OCI-LY1 (cell line): ENCODE measurements at regions not wholly inside any gene's neighbourhood (a gene's known extent, or its start where the extent isn't known, plus 50 kb on each side); places are given as distances from the start of the nearest gene placed in this dataset.

Experiments used
- H2AFZ ChIP-seq: fragments of 200-600 bp; sonication (generic), shearing (Covaris generic); 2 replicates; pipeline ENCODE4 v1.6.0; 2014; ENCODE audit warnings: antibody characterized with exemption, mild to moderate bottlenecking, low read length
- H3F3A ChIP-seq: fragments of 200-600 bp; sonication (generic), shearing (Covaris generic); 2 replicates; pipeline ENCODE4 v1.6.0; 2014; ENCODE audit warnings: mild to moderate bottlenecking, antibody characterized with exemption, low read length, moderate library complexity; ENCODE audit not compliant: insufficient read depth
- H3K27ac ChIP-seq: fragments of 200-600 bp; sonication (generic); 2 replicates; pipeline ENCODE4 v1.5.1; 2014; ENCODE audit warnings: low read length, mixed run types, mild to moderate bottlenecking, low read depth; ENCODE audit not compliant: poor library complexity, severe bottlenecking
- H3K27me3 ChIP-seq: fragments of 200-600 bp; sonication (generic); 2 replicates; pipeline ENCODE4 v1.6.0; 2014; ENCODE audit warnings: antibody characterized with exemption, mild to moderate bottlenecking, low read length, moderate library complexity; ENCODE audit not compliant: insufficient read depth
- H3K36me3 ChIP-seq: fragments of 200-600 bp; sonication (generic); 2 replicates; pipeline ENCODE4 v1.6.1; 2014; ENCODE audit warnings: mild to moderate bottlenecking, antibody characterized with exemption, low read length, moderate library complexity, mixed read lengths; ENCODE audit not compliant: insufficient read depth
- H3K4me1 ChIP-seq: fragments of 200-600 bp; sonication (generic); 2 replicates; pipeline ENCODE4 v1.5.1; 2014; ENCODE audit warnings: mild to moderate bottlenecking, low read length, moderate library complexity; ENCODE audit not compliant: insufficient read depth, severe bottlenecking
- H3K4me2 ChIP-seq: fragments of 200-600 bp; sonication (generic), shearing (Covaris generic); 2 replicates; pipeline ENCODE4 v1.6.1; 2014; ENCODE audit warnings: low read length
- H3K4me3 ChIP-seq: fragments of 200-600 bp; sonication (generic); 2 replicates; pipeline ENCODE4 v1.5.1; 2014; ENCODE audit warnings: low read length, low read depth, mild to moderate bottlenecking, mixed read lengths; ENCODE audit not compliant: poor library complexity, severe bottlenecking
- H3K79me2 ChIP-seq: fragments of 200-600 bp; shearing (Covaris generic); 2 replicates; pipeline ENCODE4 v1.6.1; 2016; ENCODE audit warnings: mixed run types, low read length, mixed read lengths; ENCODE audit not compliant: insufficient read depth
- H3K9ac ChIP-seq: fragments of 200-600 bp; sonication (generic), shearing (Covaris generic); 2 replicates; pipeline ENCODE4 v1.6.1; 2014; ENCODE audit warnings: mild to moderate bottlenecking, low read length, mixed read lengths
- H3K9me2 ChIP-seq: fragments of 200-600 bp; sonication (generic), shearing (Covaris generic); 2 replicates; pipeline ENCODE4 v1.6.1; 2014; ENCODE audit warnings: low read depth, mild to moderate bottlenecking, low read length, mixed read lengths
- H3K9me3 ChIP-seq: fragments of 200-600 bp; shearing (Covaris generic); 2 replicates; pipeline ENCODE4 v1.6.1; 2014; ENCODE audit warnings: low read length, mixed read lengths
- H4K20me1 ChIP-seq: fragments of 200-600 bp; sonication (generic), shearing (Covaris generic); 2 replicates; pipeline ENCODE4 v1.6.0; 2016; ENCODE audit warnings: mild to moderate bottlenecking, low read length; ENCODE audit not compliant: insufficient read depth
- CTCF ChIP-seq: fragments of 200-600 bp; sonication (generic), shearing (Covaris generic); IDR thresholded peaks from 2 replicates; pipeline ENCODE4 v1.5.1; 2017; ENCODE audit warnings: mild to moderate bottlenecking, antibody characterized with exemption, low read length, moderate library complexity, mixed read lengths
- EZH2 ChIP-seq: fragments of 200-600 bp; sonication (generic), shearing (Covaris generic); IDR thresholded peaks from 2 replicates; pipeline ENCODE4 v1.8.0; 2017; ENCODE audit warnings: borderline replicate concordance, mixed run types, mild to moderate bottlenecking, antibody characterized with exemption, low read length, moderate library complexity, mixed read lengths

GRCh38 chr9:87259543-87260518 is 237.8 kb upstream of the DAPK1 start:
- Histone ChIP-seq H3K36me3 (no peaks in the 10 kb centered on the region), H4K20me1 (no peaks in the 10 kb centered on the region), H3K27me3 (no peaks in the 10 kb centered on the region; the same call in 1 of the 2 replicates), H3K4me1 (no peaks in the 10 kb centered on the region), H3K4me3 (no peak overlapping the region), H3K9me3 (no peaks in the 10 kb centered on the region), H3F3A (no peaks in the 10 kb centered on the region), H2AFZ (no peak overlapping the region), H3K4me2 (no peak overlapping the region), H3K9ac (no peak overlapping the region), H3K9me2 (no peaks in the 10 kb centered on the region), H3K27ac (no peak overlapping the region), H3K79me2 (no peaks in the 10 kb centered on the region)
- no peak for TF ChIP-seq CTCF

GRCh38 chr9:87263291-87263690 is 234.4 kb upstream of the DAPK1 start:
- H3K9ac ChIP-seq = no peak overlapping the region
- no peaks in the 10 kb centered on the region for H3F3A ChIP-seq
- H3K4me1 ChIP-seq = no peaks in the 10 kb centered on the region
- H3K9me3 ChIP-seq = no peaks in the 10 kb centered on the region
- TF ChIP-seq EZH2 = no peak
- no peak for TF ChIP-seq CTCF
- no peak overlapping the region for H3K27ac ChIP-seq
- H3K79me2 ChIP-seq = no peaks in the 10 kb centered on the region
- H3K4me2 ChIP-seq = no peak overlapping the region
- no peaks in the 10 kb centered on the region for H4K20me1 ChIP-seq
- no peak overlapping the region for H2AFZ ChIP-seq
- H3K4me3 ChIP-seq = no peak overlapping the region
- no peaks in the 10 kb centered on the region for H3K9me2 ChIP-seq
- no peaks in the 10 kb centered on the region for H3K36me3 ChIP-seq
- H3K27me3 ChIP-seq = no peaks in the 10 kb centered on the region

GRCh38 chr9:87266697-87267096 is 231.0 kb upstream of the DAPK1 start:
- H3K4me2 ChIP-seq = no peak overlapping the region
- no peaks in the 10 kb centered on the region for H3K4me1 ChIP-seq
- H3K9me2 ChIP-seq = no peaks in the 10 kb centered on the region
- no peak overlapping the region for H3K27ac ChIP-seq
- no peak overlapping the region for H2AFZ ChIP-seq
- TF ChIP-seq CTCF (no peak), EZH2 (no peak)
- H3F3A ChIP-seq = no peaks in the 10 kb centered on the region
- H4K20me1 ChIP-seq = no peaks in the 10 kb centered on the region
- H3K27me3 ChIP-seq = no peaks in the 10 kb centered on the region
- no peaks in the 10 kb centered on the region for H3K9me3 ChIP-seq
- H3K36me3 ChIP-seq = no peaks in the 10 kb centered on the region
- H3K4me3 ChIP-seq = no peak overlapping the region
- no peaks in the 10 kb centered on the region for H3K79me2 ChIP-seq
- no peak overlapping the region for H3K9ac ChIP-seq
